ENCODE measurements at regions not wholly inside any gene's neighbourhood (a gene's known extent, or its start where the extent isn't known, plus 50 kb on each side); places are given as distances from the start of the nearest gene placed in this dataset.

GRCh38 chr4:156473151-156473550 lies 498.4 kb downstream of the PDGFC start:
- TF ChIP-seq CTCF (conservative IDR thresholded peaks at IDR 0.05; ENCODE audit: low read depth in 2 of 2) (no peak), POLR2AphosphoS5 (IDR thresholded peaks at IDR 0.05; ENCODE audit: low read depth) (no peak), EZH2 (IDR thresholded peaks at IDR 0.05; ENCODE audit: low read depth, unreplicated experiment) (no peak), REST (IDR thresholded peaks at IDR 0.05; ENCODE audit: unreplicated experiment) (no peak), EZH2phosphoT487 (IDR thresholded peaks at IDR 0.05; ENCODE audit: unreplicated experiment) (no peak), STAT1 (IDR thresholded peaks at IDR 0.05; ENCODE audit: unreplicated experiment) (no peak)

Data from GM23338 (cell line).